ENCODE measurements at regions not wholly inside any gene's neighbourhood (a gene's known extent, or its start where the extent isn't known, plus 50 kb on each side); places are given as distances from the start of the nearest gene placed in this dataset.
"Not testable (repeated sequence)": the region's sequence is repeated elsewhere in the genome, so short reads cannot be mapped to it uniquely, and the experiment has no call there.

- TF ChIP-seq GATA1 (IDR thresholded peaks at IDR 0.05; ENCODE audit: low read depth, low read length) (no peak), POLR2A (IDR thresholded peaks at IDR 0.05; ENCODE audit: low read length) (no peak)
- no peak for DNase-seq
Observed at GRCh38 chr21:33139084-33139483, 69.1 kb downstream of the OLIG1 start.

GRCh38 chr21:33140288-33140687, 70.3 kb downstream of the OLIG1 start:
- DNase-seq = no peak
- TF ChIP-seq POLR2A (IDR thresholded peaks at IDR 0.05; ENCODE audit: low read length) (no peak), GATA1 (IDR thresholded peaks at IDR 0.05; ENCODE audit: low read depth, low read length) (no peak)

GRCh38 chr21:33146467-33146866, 76.5 kb downstream of the OLIG1 start:
- no peak for TF ChIP-seq GATA1 (IDR thresholded peaks at IDR 0.05; ENCODE audit: low read depth, low read length)
- no peak for TF ChIP-seq POLR2A (IDR thresholded peaks at IDR 0.05; ENCODE audit: low read length)
- no peak for DNase-seq

- no peak for DNase-seq
- TF ChIP-seq POLR2A (IDR thresholded peaks at IDR 0.05; ENCODE audit: low read length) = no peak
- no peak for TF ChIP-seq GATA1 (IDR thresholded peaks at IDR 0.05; ENCODE audit: low read depth, low read length)
Observed at GRCh38 chr21:33149181-33149580, 79.2 kb downstream of the OLIG1 start.

- DNase-seq = not testable (repeated sequence)
Observed at GRCh38 chr21:33150968-33151367, 78.8 kb upstream of the IFNAR2 start.

- no peak for TF ChIP-seq GATA1 (IDR thresholded peaks at IDR 0.05; ENCODE audit: low read depth, low read length)
- TF ChIP-seq POLR2A (IDR thresholded peaks at IDR 0.05; ENCODE audit: low read length) = no peak
- DNase-seq = no peak
Observed at GRCh38 chr21:33151941-33152731, 77.6 kb upstream of the IFNAR2 start.

- DNase-seq = no peak
- TF ChIP-seq GATA1 (IDR thresholded peaks at IDR 0.05; ENCODE audit: low read depth, low read length) (no peak), POLR2A (IDR thresholded peaks at IDR 0.05; ENCODE audit: low read length) (no peak)
Observed at GRCh38 chr21:33152732-33153130, 77.0 kb upstream of the IFNAR2 start.

- no peak for DNase-seq
- no peak for TF ChIP-seq GATA1 (IDR thresholded peaks at IDR 0.05; ENCODE audit: low read depth, low read length)
- TF ChIP-seq POLR2A (IDR thresholded peaks at IDR 0.05; ENCODE audit: low read length) = no peak
Observed at GRCh38 chr21:33155005-33155404, 74.7 kb upstream of the IFNAR2 start.

GRCh38 chr21:33155422-33155821, 74.3 kb upstream of the IFNAR2 start:
- DNase-seq = no peak
- no peak for TF ChIP-seq GATA1 (IDR thresholded peaks at IDR 0.05; ENCODE audit: low read depth, low read length)
- no peak for TF ChIP-seq POLR2A (IDR thresholded peaks at IDR 0.05; ENCODE audit: low read length)

- DNase-seq = no peak
- no peak for TF ChIP-seq POLR2A (IDR thresholded peaks at IDR 0.05; ENCODE audit: low read length)
- no peak for TF ChIP-seq GATA1 (IDR thresholded peaks at IDR 0.05; ENCODE audit: low read depth, low read length)
Observed at GRCh38 chr21:33157303-33157702, 72.4 kb upstream of the IFNAR2 start.

GRCh38 chr21:33158654-33159053, 71.1 kb upstream of the IFNAR2 start:
- no peak for DNase-seq
- TF ChIP-seq GATA1 (IDR thresholded peaks at IDR 0.05; ENCODE audit: low read depth, low read length) (no peak), POLR2A (IDR thresholded peaks at IDR 0.05; ENCODE audit: low read length) (no peak)

- DNase-seq = no peak
- no peak for TF ChIP-seq POLR2A (IDR thresholded peaks at IDR 0.05; ENCODE audit: low read length)
- no peak for TF ChIP-seq GATA1 (IDR thresholded peaks at IDR 0.05; ENCODE audit: low read depth, low read length)
Observed at GRCh38 chr21:33162436-33162951, 67.2 kb upstream of the IFNAR2 start.

- TF ChIP-seq GATA1 (IDR thresholded peaks at IDR 0.05; ENCODE audit: low read depth, low read length) (no peak), POLR2A (IDR thresholded peaks at IDR 0.05; ENCODE audit: low read length) (no peak)
- DNase-seq = no peak
Observed at GRCh38 chr21:33168886-33169285, 60.9 kb upstream of the IFNAR2 start.

- DNase-seq = no peak
- TF ChIP-seq POLR2A (IDR thresholded peaks at IDR 0.05; ENCODE audit: low read length) (no peak), GATA1 (IDR thresholded peaks at IDR 0.05; ENCODE audit: low read depth, low read length) (no peak)
Observed at GRCh38 chr21:33169359-33169758, 60.4 kb upstream of the IFNAR2 start.

- TF ChIP-seq POLR2A (IDR thresholded peaks at IDR 0.05; ENCODE audit: low read length) (no peak), GATA1 (IDR thresholded peaks at IDR 0.05; ENCODE audit: low read depth, low read length) (no peak)
- no peak for DNase-seq
Observed at GRCh38 chr21:33171616-33172169, 58.0 kb upstream of the IFNAR2 start.
